H9 (cell line): ENCODE measurements at regions not wholly inside any gene's neighbourhood (a gene's known extent, or its start where the extent isn't known, plus 50 kb on each side); places are given as distances from the start of the nearest gene placed in this dataset.

Source experiments
- DNase-seq: peaks from one replicate; pipeline ENCODE4 v3.0.0-alpha.2; 2017
- H2AFZ ChIP-seq: one replicate; pipeline ENCODE4 v1.6.1; 2013; ENCODE audit warnings: mild to moderate bottlenecking, low read length, control low read depth, moderate library complexity
- H2AK5ac ChIP-seq: 2 replicates; pipeline ENCODE4 v1.6.1; 2013; ENCODE audit warnings: low read length, control low read depth, mixed read lengths; ENCODE audit not compliant: insufficient read length
- H2BK120ac ChIP-seq: one replicate; pipeline ENCODE4 v1.6.1; 2013; ENCODE audit warnings: low read depth, mild to moderate bottlenecking, low read length, control low read depth, inconsistent platforms; ENCODE audit not compliant: poor library complexity, severe bottlenecking
- H2BK12ac ChIP-seq: 2 replicates; pipeline ENCODE4 v1.6.1; 2013; ENCODE audit warnings: low read length, control low read depth, mixed read lengths, low read depth; ENCODE audit not compliant: insufficient read length
- H2BK15ac ChIP-seq: 2 replicates; pipeline ENCODE4 v1.6.1; 2013; ENCODE audit warnings: low read depth, low read length, control low read depth
- H2BK20ac ChIP-seq: one replicate; pipeline ENCODE4 v1.6.1; 2013; ENCODE audit warnings: low read depth, mild to moderate bottlenecking, low read length, control low read depth, inconsistent platforms; ENCODE audit not compliant: poor library complexity, severe bottlenecking
- H2BK5ac ChIP-seq: 2 replicates; pipeline ENCODE4 v1.6.1; 2013; ENCODE audit warnings: low read length, control low read depth, mixed read lengths; ENCODE audit not compliant: insufficient read length
- H3K14ac ChIP-seq: 2 replicates; pipeline ENCODE4 v1.6.1; 2013; ENCODE audit warnings: low read length, control low read depth; ENCODE audit not compliant: insufficient read depth
- H3K18ac ChIP-seq: 2 replicates; pipeline ENCODE4 v1.6.1; 2013; ENCODE audit warnings: low read depth, mild to moderate bottlenecking, mixed read lengths, low read length, control low read depth; ENCODE audit not compliant: insufficient read length
- H3K23ac ChIP-seq: 2 replicates; pipeline ENCODE4 v1.6.1; 2013; ENCODE audit warnings: low read length, control low read depth, mixed read lengths, low read depth; ENCODE audit not compliant: insufficient read length
- H3K23me2 ChIP-seq: 2 replicates; pipeline ENCODE4 v1.6.1; 2013; ENCODE audit warnings: low read depth, mild to moderate bottlenecking, mixed read lengths, low read length, control low read depth; ENCODE audit not compliant: insufficient read length, poor library complexity, severe bottlenecking
- H3K27ac ChIP-seq: 2 replicates; pipeline ENCODE4 v1.5.1; 2013; ENCODE audit warnings: low read length, control low read depth, mixed read lengths, low read depth; ENCODE audit not compliant: insufficient read length
- H3K27me3 ChIP-seq: 2 replicates; pipeline ENCODE4 v1.6.1; 2013; ENCODE audit warnings: low read length, control low read depth, inconsistent platforms; ENCODE audit not compliant: insufficient read depth
- H3K4ac ChIP-seq: 2 replicates; pipeline ENCODE4 v1.6.1; 2013; ENCODE audit warnings: low read depth, mild to moderate bottlenecking, control low read depth, inconsistent platforms, low read length, moderate library complexity
- H3K4me1 ChIP-seq: 2 replicates; pipeline ENCODE4 v1.6.1; 2013; ENCODE audit warnings: low read length, control low read depth, inconsistent platforms; ENCODE audit not compliant: insufficient read depth
- H3K4me2 ChIP-seq: 2 replicates; pipeline ENCODE4 v1.6.1; 2013; ENCODE audit warnings: low read length, control low read depth, mixed read lengths; ENCODE audit not compliant: insufficient read length, insufficient read depth
- H3K56ac ChIP-seq: 2 replicates; pipeline ENCODE4 v1.6.1; 2013; ENCODE audit warnings: low read depth, mild to moderate bottlenecking, mixed read lengths, low read length, control low read depth; ENCODE audit not compliant: insufficient read length
- H3K79me1 ChIP-seq: 2 replicates; pipeline ENCODE4 v1.6.1; 2013; ENCODE audit warnings: low read depth, mild to moderate bottlenecking, moderate library complexity, low read length, control low read depth, inconsistent platforms; ENCODE audit not compliant: insufficient read depth, poor library complexity, severe bottlenecking
- H3K79me2 ChIP-seq: 2 replicates; pipeline ENCODE4 v1.6.1; 2013; ENCODE audit warnings: low read length, control low read depth, inconsistent platforms; ENCODE audit not compliant: insufficient read depth
- H3K9ac ChIP-seq: 2 replicates; pipeline ENCODE4 v1.6.1; 2013; ENCODE audit warnings: low read length, control low read depth, mixed read lengths; ENCODE audit not compliant: insufficient read length; ENCODE audit errors: extremely low read depth
- H3K9me3 ChIP-seq: one replicate; pipeline ENCODE4 v1.6.1; 2013; ENCODE audit warnings: low read depth, low read length, inconsistent platforms; ENCODE audit not compliant: control insufficient read depth
- H3T11ph ChIP-seq: one replicate; pipeline ENCODE4 v1.6.1; 2013; ENCODE audit warnings: mild to moderate bottlenecking, low read length, control low read depth, inconsistent platforms
- H4K20me1 ChIP-seq: one replicate; pipeline ENCODE4 v1.6.1; 2013; ENCODE audit not compliant: control insufficient read depth, insufficient read length, insufficient read depth
- H4K5ac ChIP-seq: 2 replicates; pipeline ENCODE4 v1.6.1; 2013; ENCODE audit warnings: low read depth, mild to moderate bottlenecking, mixed read lengths, low read length, control low read depth; ENCODE audit not compliant: insufficient read length
- H4K8ac ChIP-seq: replicated peaks from 2 replicates; pipeline ENCODE4 v1.6.1; 2013; ENCODE audit warnings: low read length, control low read depth, mixed read lengths, low read depth; ENCODE audit not compliant: insufficient read length
- H4K91ac ChIP-seq: 2 replicates; pipeline ENCODE4 v1.6.1; 2013; ENCODE audit warnings: low read depth, mild to moderate bottlenecking, moderate library complexity, mixed read lengths, low read length, control low read depth; ENCODE audit not compliant: insufficient read length
- H3K27ac Mint-ChIP-seq, 3 experiments: 2 replicates in 2 of 3; 3 replicates in 1 of 3; pipeline ENCODE4 v1.8.0; 2020 to 2021; ENCODE audit warnings: mixed read lengths in 3 of 3, mild to moderate bottlenecking in 1 of 3, moderate library complexity in 1 of 3
- H3K27me3 Mint-ChIP-seq: 2 replicates; pipeline ENCODE4 v1.8.0; 2021; ENCODE audit warnings: low read depth, mild to moderate bottlenecking, moderate library complexity, mixed read lengths
- H3K36me3 Mint-ChIP-seq, 3 experiments: 2 replicates in 2 of 3; 3 replicates in 1 of 3; pipeline ENCODE4 v1.8.0; 2020 to 2021; ENCODE audit warnings: low read depth in 3 of 3, mixed read lengths in 3 of 3; ENCODE audit not compliant: insufficient read depth in 1 of 3
- H3K4me1 Mint-ChIP-seq, 2 experiments: 2 replicates each; pipeline ENCODE4 v1.8.0; 2020; ENCODE audit warnings: mixed read lengths in 2 of 2
- H3K4me3 Mint-ChIP-seq, 2 experiments: 2 replicates in 1 of 2; 3 replicates in 1 of 2; pipeline ENCODE4 v1.8.0; 2020 to 2021; ENCODE audit warnings: mild to moderate bottlenecking in 2 of 2, mixed read lengths in 2 of 2, moderate library complexity in 1 of 2
- H3K9me3 Mint-ChIP-seq, 2 experiments: 2 replicates in 1 of 2; 3 replicates in 1 of 2; pipeline ENCODE4 v1.8.0; 2020; ENCODE audit warnings: mild to moderate bottlenecking in 2 of 2, mixed read lengths in 2 of 2, moderate library complexity in 1 of 2
- CTCF ChIP-seq: fragments of 200-600 bp; sonication (generic); conservative IDR thresholded peaks from 3 replicates; pipeline ENCODE4 v1.8.0; 2021; ENCODE audit warnings: antibody characterized with exemption, mild to moderate bottlenecking
- WGBS: extraction: QIAGEN DNeasy Blood & Tissue Kit; methylation state at CpG from one replicate; pipeline ENCODE4 v1.1.7; 2013; ENCODE audit warnings: missing lambda C conversion rate, low lambda C conversion rate, mixed read lengths; ENCODE audit not compliant: insufficient read length; ENCODE audit errors: extremely low coverage; 5-methylcytosine and 5-hydroxymethylcytosine counted together

DNA sequence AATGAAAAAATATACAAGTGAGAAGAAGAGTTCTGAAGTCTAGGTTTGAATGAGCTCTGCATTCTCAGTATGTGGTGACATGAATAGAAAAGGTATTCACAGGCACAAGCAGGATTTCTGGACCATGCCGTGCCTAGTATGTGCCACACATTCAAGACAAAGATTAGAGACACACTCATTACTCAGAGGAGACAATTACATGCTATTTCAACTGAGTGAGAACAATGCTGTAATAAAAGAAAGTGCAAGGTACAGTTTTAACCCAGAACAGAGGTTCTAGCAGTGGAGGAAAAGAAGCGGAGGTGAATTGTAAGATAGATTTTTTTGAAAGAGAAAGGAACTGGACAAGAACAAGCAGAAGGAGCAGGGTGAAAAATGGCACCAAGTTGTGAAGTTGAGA lies 121.0 kb upstream of the RASGEF1B start:
- no peak overlapping the region for H2AK5ac ChIP-seq
- H3K27me3 ChIP-seq = no peaks in the 10 kb centered on the region
- H2BK12ac ChIP-seq = no peak overlapping the region
- Mint-ChIP-seq H3K27ac (no peak overlapping the region), H3K9me3 (no peaks in the 10 kb centered on the region), H3K27me3 (no peaks in the 10 kb centered on the region), H3K4me3 (no peak overlapping the region), H3K4me1 (no peaks in the 10 kb centered on the region), H3K36me3 (no peaks in the 10 kb centered on the region; a peak in 1 of 7 replicates)
- H3K56ac ChIP-seq = no peak overlapping the region
- no peak overlapping the region for H3K4ac ChIP-seq
- no peaks in the 10 kb centered on the region for H3K4me1 ChIP-seq
- H2BK15ac ChIP-seq = no peak overlapping the region
- no peak overlapping the region for H2BK5ac ChIP-seq
- H2AFZ ChIP-seq = no peak overlapping the region
- no peaks in the 10 kb centered on the region for H4K20me1 ChIP-seq
- TF ChIP-seq CTCF = no peak
- H3T11ph ChIP-seq = no peak overlapping the region
- no peak overlapping the region for H3K9ac ChIP-seq
- no peaks in the 10 kb centered on the region for H3K23me2 ChIP-seq
- DNase-seq = no peak
- H3K18ac ChIP-seq = no peak overlapping the region
- no peaks in the 10 kb centered on the region for H3K79me2 ChIP-seq
- H2BK120ac ChIP-seq = no peak overlapping the region
- no peak overlapping the region for H4K8ac ChIP-seq
- no peak overlapping the region for H3K27ac ChIP-seq
- no peaks in the 10 kb centered on the region for H3K9me3 ChIP-seq
- no peak overlapping the region for H4K91ac ChIP-seq
- no peaks in the 10 kb centered on the region for H3K79me1 ChIP-seq
- no peak overlapping the region for H3K14ac ChIP-seq
- no peak overlapping the region for H3K4me2 ChIP-seq
- no CpG with 5 or more reads among the region's 2 CpGs for WGBS
- H2BK20ac ChIP-seq = no peak overlapping the region
- H4K5ac ChIP-seq = no peak overlapping the region
- H3K23ac ChIP-seq = no peak overlapping the region
